ENCODE measurements at regions not wholly inside any gene's neighbourhood (a gene's known extent, or its start where the extent isn't known, plus 50 kb on each side); places are given as distances from the start of the nearest gene placed in this dataset.
A peak's percentile ranks its signal among the peaks of the same experiment; 100 is the strongest.
"Not testable (repeated sequence)": the region's sequence is repeated elsewhere in the genome, so short reads cannot be mapped to it uniquely, and the experiment has no call there.

DNA sequence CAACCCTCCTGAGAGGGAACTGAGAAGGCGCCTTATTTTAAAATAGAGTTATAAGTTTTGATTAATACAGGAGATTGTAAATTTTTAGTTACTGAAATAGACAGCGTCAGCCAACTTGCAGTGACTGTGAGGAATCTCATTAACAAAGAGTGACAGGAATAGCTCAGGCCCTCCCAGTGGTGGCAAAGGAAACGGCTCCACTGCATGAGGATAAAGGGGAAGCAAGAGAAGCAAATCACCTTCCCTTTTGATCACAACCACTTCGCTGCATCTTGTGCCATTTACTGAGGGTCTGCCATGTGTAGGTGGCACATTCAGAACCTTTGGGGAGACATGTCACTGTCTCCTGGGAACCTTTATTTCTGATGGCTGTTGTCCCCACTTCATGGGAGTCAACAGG is 612.4 kb upstream of the RAB6C start:
- DNase-seq = no peak

DNA sequence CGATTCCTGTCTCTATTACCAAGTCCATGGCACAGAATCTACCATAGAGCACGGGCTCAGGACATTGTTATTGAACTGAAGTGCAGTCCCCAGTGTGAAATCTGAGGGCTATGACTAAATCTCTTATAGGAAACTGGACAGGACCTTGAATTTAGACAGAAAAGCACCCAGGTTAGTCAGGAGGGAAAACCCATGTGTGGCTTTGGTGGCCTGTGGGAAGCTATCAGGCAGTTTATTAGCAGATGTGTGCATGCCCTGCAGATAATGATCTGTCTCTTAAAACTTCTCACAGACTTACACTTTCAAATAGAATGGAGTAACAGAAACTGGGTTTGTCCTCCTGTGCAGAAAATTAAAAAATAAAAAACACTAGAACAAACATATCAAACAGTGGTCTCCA is 610.0 kb upstream of the RAB6C start:
- DNase-seq = no peak

DNA sequence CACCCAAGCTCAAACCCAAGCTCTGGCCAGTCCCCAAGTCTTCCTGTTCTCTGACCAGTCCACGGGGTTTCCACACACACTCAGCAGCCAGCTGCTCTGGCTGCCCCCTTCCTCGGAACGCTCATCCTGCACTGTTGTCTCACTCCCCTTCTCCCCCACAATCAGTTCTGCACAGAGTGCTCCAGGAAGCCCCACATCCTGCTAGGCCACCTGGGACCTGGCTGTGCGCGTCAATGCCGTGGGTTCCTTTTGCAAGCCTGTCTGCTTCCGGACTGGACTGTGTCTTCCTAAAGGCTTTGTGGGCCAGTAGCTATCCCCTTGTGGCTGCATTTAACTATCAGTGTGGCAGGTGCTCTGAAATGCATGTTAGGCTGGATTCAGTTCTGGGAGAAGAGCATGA is 605.0 kb upstream of the RAB6C start:
- DNase-seq = no peak

DNA sequence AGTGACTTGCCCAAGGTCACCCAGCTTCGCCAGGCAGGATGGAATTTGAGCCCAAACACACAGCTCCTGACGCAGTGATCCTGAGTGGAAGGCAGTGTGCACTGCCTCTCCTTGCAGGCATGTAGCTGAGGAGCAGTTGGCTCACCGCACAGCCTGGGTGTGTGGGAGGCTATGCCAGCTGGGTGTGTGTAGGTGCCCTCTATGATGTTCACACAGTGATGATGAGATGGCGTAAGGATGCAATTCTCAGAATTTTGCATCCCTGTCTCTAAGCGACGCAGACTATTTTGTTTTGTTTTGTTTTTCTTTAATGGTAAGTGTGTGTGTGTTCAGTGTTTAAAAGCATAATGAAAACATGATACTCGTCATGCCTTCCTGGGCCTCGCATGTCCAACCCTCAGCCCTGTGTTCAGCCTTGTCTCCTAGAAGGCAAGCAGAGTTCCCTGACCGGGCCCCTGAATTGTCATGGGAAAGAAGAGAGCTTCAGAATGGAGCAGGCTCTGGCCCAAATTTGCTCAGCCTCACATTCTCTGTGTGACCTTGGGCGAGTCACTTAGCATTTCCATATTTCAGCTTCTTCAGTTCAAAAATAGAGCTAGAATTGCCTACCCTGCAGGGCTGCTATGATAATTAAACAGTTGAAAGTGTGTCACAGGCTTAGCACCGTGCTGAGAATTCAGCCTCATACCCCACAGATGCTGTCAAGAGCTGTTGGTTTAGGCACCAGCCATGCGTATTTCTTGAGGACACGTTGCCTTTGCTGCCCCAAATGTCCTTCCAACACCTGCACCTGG is 603.6 kb upstream of the RAB6C start:
- DNase-seq = no peak

DNA sequence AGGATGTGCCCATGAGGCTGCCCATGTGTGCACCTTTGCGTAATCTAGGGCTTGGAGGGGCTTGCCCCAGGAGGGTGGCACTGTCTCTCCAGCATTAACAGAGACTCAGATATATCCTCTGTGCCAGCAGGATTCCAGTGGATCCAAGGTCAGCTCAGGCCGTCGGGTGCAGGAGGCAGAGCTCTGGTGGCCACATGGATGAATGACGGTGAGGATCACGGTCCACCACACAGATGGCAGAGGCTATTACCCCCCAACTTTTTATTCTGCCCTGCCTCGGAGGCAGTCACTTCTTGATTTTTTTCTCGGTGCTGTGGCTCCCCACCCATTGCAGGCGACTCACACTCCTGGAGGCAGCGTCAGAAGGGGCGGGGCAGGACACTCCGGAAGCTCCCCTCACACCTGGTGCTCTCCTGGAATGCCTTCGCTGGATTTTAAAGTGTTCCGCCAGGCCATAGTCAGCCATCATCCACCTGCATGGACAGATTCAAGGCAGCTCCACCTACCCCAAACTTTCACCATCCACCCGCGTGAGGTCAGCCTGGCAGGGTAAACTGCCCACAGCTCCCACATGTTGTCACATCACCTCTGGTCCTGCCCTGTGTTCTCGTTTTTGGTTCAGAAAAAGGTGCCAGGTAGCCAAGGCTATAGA is 602.9 kb upstream of the RAB6C start:
- DNase-seq = no peak

DNA sequence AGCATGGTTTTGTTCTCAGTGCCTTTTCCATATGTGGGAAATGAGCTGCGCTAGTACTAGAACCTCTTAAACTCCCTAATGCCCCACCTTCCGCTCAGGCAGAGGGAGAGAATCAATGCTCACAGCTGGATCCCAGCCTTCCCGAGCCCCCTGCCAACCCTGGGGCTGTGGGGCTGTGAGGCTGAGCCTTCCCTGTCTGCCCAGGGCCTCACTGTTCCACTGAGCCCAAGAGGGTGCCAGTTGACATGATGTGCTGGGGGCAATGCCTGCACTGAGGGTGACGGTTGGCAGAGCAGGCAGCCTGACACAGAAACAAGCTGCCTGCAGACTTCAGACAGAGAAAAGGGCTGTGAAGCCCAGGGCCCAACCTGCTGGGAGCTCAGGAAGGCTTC is 602.4 kb upstream of the RAB6C start:
- no peak for DNase-seq

DNA sequence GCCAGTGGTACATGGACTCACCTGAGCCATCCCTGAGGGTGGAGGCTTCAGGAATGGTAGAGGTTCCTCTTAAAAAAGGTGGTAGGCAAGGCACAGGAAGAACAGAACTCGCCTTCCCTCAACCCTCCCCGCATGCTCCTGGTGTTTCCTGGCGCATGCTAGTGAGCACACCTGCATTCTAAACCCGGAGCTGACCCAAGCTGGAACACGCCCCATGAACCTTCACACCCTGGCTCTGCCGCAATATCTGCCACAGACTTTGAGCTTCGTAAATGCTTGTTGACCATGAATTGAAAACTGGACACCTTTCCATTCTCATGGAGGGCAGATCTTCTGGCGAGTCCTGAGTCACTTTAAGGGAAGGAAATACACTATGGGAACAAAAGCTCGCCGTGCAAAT is 601.3 kb upstream of the RAB6C start:
- DNase-seq = no peak

DNA sequence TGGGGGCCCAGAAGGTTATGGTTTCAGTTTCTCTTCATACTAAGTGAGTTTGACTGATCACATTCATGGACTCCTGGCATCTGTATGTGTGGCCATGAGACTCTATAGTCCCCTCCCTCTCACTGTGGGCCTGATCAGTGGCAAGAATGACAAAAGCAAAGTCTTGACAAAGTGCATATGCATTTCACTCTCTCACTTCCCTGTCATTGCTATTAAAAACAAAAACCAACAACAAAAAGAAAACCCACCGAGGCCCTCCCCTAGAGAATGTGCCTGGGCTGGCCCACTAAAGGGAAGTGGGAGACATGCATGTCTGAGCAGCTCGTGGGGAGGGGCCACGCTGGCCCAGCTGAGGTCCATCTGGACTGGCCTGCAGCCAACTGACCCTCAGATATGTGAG is 600.1 kb upstream of the RAB6C start:
- no peak for DNase-seq

DNA sequence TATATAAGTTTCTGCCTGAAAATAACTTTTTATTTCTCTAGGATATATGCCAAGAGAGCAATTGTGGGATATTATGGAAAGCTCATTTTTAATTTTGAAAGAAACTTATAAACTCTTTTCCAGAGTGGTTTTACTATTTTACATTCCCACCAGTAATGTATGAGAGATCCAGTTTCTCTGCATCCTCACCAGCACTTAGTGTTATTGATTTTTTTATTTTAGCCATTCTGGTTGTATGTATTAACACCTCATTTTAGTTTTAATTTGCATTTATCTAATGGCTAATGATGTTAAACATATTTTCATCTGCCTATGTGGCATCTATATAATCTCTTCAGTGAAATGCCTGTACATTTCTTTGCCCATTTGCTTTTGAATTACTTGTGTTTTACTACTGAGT is 597.7 kb upstream of the RAB6C start:
- no peak for DNase-seq

DNA sequence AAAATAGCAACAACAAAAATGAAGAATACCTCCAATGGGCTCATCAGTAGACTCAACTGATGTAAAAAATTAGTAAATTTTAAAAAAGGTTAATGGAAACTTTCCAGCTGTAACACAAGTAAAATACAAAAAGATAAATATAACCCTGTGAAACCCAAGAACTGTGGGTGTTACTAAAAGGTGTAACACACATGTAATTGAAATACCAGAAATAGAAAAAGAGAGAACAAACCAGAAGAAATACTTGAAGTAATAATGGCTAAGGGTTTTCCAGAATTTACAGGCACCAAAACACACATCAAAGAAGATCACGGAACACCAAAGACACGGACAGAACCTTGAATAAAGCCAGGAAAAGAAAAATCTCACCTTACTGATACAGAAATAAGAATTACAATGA is 590.6 kb upstream of the RAB6C start:
- no peak for DNase-seq

DNA sequence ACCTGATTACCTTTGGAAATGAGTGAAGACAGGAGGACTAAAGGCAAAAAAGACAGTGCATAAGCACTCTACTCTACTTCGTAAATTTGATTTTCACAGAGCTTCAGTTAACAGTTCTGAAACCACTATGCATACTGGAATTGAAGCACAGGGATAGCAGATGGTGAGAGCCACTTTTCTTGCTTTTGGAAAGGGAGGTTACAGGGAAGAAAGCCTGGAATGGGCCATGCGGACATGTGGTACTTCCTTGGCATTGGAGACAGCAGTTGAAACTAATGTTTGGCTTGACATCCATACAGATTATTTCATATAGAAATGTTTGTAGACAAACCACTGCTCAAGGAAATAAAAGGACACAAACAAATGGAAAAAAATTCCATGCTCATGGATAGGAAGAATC is 585.6 kb upstream of the RAB6C start:
- no peak for DNase-seq

DNA sequence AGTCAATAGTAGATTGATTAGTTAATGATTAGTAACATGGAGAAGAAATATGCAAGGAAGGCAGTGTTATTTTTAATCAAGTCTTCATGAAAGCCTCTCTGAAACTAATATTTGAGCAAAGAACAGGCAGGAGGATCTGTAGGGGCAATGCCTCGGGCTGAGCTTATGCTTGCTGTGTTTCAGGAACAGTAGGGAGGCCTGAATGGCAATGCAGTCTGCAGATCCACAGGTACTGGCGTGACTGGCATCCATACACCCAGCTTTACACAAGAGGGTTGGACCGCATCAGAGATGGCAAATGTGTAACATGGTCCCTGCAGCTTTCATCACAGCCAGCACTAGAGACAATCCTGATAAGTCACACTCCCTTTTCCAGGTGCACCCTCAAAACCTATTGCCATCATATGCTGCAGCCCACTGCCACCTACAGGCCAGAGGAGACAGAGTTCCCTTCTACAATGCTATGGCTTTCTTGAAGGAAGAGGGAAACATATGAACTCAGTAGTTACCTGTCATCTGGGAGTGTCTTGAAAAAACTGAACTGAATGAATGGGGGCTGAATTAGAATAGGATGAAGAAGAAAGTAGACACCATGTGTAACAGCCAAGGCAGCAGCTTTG is 582.4 kb upstream of the RAB6C start:
- DNase-seq = peak; percentile 9 to 31

DNA sequence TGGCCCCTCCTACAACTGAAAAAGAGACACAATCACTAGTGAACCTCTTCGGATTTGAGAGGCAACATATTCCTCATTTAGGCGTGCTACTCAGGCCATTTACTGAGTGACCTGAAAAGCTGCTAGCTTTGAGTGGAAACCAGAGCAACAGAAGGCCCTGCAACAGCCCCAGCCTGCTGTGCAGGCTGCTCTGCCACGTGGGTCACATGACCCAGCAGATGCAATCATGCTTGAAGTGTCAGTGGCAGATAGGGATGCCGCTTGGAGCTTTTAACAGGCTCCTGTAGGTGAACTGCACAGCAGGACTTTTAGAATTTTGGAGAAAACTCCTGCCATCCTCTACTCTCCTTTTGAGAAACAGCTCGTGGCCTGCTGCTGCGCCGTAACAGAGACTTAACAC is 578.6 kb upstream of the RAB6C start:
- no peak for DNase-seq

DNA sequence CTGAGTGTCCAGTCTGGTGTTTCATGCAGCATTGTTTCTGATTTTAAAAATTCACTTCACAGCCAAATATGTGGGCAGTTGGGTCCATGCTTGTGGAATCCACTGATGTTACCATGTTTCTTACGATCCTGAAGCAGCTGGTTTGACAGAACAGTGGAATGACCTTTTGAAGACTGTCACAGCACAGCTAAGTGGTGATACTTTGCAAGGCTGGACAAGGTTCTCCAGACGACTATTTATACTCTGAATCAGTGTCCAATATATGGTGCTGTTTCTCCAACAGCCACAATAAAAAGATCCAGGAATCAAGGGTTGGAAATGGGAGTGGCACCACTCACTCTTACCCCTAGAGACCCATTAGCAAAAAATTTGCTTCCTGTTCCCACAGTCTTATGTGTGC is 577.4 kb upstream of the RAB6C start:
- no peak for DNase-seq

DNA sequence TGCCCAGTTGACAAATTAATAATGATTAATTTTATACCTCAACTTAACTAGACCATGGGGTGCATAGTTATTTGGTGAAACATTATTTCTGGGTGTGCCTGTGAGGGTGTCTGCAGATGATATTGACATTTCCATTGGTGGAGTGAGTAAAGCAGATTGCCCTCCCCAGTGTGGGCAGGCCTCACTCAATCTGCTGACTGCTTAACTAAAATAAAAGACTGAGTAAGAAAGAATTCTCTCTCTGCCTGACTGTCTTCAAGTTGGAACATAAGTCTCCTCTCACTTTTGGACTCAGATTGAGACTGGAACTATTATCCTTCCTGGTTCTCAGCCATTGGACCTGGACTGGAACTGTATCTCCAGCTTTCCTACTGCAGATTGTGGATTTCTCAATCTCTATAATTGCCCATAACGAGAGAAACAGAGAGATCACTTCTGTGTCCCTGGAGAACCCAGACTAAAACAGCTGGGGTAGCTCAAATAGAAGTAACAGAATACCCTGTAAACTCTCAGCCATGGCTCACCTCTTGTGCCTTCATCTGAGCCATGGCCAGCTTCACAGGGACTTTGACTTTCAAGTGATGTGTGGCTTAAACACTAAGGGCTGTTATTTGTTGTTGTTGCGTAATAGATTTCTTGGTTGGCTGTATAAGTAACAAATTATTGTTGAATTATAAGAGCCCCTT is 575.3 kb upstream of the RAB6C start:
- DNase-seq = no peak

DNA sequence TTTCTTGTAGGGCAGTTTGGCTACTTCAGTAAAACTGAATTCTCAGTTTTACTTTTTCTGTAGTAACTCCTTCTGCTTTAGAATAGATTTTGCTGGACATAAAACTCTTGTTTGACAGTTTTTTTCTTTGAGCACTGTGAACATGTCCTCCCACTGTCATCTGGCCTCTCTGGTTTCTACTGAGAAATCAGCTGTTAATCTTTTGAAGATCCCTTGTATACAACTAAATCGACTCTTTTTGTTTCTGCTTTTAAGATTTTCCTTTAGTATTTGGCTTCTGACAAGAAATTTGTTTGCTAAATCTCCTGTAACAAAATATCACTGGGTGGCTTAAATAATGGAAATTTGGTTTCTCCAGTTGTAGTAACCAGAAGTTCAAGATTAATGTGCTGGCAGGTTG is 570.9 kb upstream of the RAB6C start:
- DNase-seq = no peak

DNA sequence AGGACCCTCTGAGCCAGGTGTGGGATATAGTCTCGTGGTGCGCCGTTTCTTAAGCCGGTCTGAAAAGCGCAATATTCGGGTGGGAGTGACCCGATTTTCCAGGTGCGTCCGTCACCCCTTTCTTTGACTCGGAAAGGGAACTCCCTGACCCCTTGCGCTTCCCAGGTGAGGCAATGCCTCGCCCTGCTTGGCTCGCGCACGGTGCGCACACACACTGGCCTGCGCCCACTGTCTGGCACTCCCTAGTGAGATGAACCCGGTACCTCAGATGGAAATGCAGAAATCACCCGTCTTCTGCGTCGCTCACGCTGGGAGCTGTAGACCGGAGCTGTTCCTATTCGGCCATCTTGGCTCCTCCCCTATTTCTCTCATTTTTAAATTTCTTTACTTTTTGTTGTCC is 562.4 kb upstream of the RAB6C start:
- not testable (repeated sequence) for DNase-seq

DNA sequence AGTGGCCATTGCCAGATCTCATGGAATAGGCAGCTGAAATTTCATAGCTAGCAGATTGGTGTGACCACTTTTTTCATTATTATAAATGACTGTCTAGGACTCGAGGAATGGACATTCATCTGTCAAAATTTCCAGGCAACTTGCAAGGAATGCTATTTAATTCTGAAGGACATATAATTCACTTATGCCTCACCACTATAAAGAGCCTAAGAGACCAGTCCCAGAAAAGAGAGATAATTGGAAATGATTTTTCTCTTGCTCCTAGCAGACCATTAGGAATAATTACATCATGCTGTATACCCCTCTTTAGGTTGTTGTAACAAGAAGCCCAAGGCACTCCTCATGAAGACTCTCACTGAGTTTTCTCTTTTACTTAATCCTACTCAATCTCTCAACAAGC is 557.4 kb upstream of the RAB6C start:
- no peak for DNase-seq

DNA sequence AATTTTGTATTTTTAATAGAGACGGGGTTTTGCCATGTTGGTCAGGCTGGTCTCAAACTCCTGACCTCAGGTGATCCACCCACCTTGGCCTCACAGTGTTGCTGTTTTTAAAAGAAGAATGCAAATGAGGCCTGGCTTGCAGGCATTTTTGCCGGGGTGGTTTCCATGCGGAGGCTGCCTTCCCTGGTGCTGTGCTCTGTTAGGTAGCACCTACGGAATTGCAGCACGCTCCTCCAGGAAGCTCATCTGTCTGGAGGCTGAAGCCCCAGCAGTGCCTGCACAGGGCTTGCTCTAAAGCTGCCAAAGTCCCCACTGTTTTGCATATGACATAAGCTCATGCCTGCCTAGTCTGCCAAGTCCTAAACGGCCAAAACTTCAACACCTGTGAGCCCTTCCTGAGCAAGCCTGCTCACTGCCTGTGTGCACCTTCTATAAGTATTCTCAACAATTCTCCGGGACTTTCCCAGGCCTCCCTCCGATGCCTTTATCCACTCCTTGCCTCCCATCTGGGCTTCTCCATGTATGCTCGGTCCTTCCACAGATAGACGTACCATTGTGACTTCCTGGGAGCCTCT is 551.3 kb upstream of the RAB6C start:
- no peak for DNase-seq

DNA sequence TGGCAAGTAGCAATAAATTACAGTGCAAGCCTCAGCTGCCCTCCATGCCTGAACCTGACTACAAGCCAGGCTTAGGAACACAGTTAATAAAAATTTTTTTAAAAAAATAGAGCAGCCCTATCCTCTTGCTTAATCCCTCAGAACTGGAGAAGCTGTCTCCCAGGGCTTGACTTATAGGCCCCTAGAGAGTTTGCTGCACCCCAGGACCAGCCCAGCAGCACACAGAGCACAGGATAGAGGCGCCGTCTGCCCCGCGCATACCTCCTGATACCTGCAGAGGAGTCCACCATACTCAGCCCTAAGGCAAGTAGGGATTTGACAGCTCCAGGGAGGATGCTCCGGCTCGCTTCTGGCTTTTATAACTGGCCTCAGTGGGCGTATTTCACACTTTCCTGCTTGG is 548.6 kb upstream of the RAB6C start:
- no peak for DNase-seq

DNA sequence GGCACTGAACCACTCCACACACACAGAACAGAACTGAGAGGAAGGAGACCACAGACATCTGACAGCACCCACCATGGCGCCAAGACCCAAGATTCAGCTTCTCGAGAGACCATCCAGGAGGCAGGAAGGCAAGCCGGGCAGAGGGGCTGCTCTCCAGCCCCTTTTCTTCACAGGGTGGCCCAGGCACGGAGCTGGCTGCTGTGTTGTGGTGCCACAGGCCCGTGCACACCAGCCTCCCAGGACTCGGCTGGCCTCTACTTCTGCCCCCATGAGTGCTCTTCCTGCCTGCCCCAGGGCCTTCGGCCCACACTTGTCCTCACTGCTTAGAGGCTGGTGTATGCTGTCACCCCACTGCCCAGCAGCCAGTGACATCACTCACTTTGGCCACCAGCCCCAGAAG is 547.6 kb upstream of the RAB6C start:
- no peak for DNase-seq

DNA sequence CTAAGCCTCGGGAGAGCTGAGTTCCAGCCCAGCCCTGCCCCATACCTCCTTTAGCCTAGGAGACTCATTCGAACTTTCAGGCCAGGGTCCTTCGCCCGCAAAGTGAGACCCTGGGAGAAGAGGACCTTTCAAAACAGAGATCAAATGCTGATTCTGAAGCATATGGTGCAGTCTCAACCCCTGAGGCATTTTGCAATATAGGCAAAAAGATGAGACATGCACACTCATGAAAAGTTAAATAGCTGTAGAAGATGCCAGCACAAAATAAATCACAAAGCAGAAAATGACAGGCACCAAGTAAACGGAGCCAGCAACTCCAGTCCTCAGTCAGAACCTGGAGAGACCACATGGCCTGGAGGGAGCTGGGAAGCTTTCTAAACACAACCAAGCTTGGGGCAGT is 542.7 kb upstream of the RAB6C start:
- DNase-seq = no peak

DNA sequence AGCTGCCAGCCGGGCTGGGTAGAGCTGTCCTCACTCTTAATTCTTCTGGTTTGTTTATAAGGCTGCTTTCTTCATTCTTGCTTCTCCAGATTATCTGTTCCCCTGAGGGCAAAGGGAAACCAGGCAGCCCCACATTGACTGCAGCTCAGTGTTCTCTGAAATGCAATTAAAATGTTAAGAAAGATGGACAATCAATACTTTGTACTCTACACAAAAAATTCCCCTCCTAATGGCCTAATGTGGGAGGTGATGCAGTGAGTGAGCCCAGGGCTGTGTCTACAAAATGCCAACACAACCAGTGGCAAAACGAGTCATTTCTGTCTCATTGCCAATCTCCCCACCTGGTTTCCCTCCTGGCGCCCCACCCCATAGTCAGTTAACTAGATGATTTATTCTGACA is 541.7 kb upstream of the RAB6C start:
- no peak for DNase-seq

All from AML-193 (cell line).